Cardiac muscle cell (in vitro differentiated cells and primary cell): ENCODE measurements at regions not wholly inside any gene's neighbourhood (a gene's known extent, or its start where the extent isn't known, plus 50 kb on each side); places are given as distances from the start of the nearest gene placed in this dataset.
"Not testable (repeated sequence)": the region's sequence is repeated elsewhere in the genome, so short reads cannot be mapped to it uniquely, and the experiment has no call there.

Experiments used
- DNase-seq, 2 donors: peaks; one replicate each; pipeline versions ENCODE4 v3.0.0 to v3.0.0-alpha.2; 2010 to 2017; ENCODE audit warnings: low read depth in 1 of 2, low spot score in 1 of 2
- H3K27ac ChIP-seq: fragments of 200-600 bp; sonication (generic); 2 replicates; pipeline ENCODE4 v1.5.1; 2016
- H3K27me3 ChIP-seq: fragments of 200-600 bp; sonication (generic); 2 replicates; pipeline ENCODE4 v1.6.0; 2016; ENCODE audit warnings: control low read depth
- H3K36me3 ChIP-seq: fragments of 200-600 bp; sonication (generic); 2 replicates; pipeline ENCODE4 v1.5.1; 2016; ENCODE audit warnings: control low read depth
- H3K4me1 ChIP-seq: fragments of 200-600 bp; sonication (generic); 2 replicates; pipeline ENCODE4 v1.8.1; 2017; ENCODE audit warnings: low read depth, mild to moderate bottlenecking, mixed run types
- H3K4me3 ChIP-seq: fragments of 200-600 bp; sonication (generic); 2 replicates; pipeline ENCODE4 v1.5.1; 2016; ENCODE audit warnings: mild to moderate bottlenecking
- H3K9me3 ChIP-seq: fragments of 200-600 bp; sonication (generic); 2 replicates; pipeline ENCODE4 v1.5.1; 2017; ENCODE audit warnings: low read depth, mild to moderate bottlenecking, control low read depth
- TF ChIP-seq, protein P1 (sequence below): IDR thresholded peaks from 2 replicates; pipeline ENCODE4 v1.5.1; 2012; ENCODE audit warnings: low read depth, mild to moderate bottlenecking, low read length

- no peaks in the 10 kb centered on the region for H3K27me3 ChIP-seq
- DNase-seq: no peak
- H3K4me3 ChIP-seq: no peak overlapping the region
- no peaks in the 10 kb centered on the region for H3K4me1 ChIP-seq
- no peak overlapping the region for H3K27ac ChIP-seq
- no peaks in the 10 kb centered on the region for H3K9me3 ChIP-seq
- TF ChIP-seq, protein P1, sequence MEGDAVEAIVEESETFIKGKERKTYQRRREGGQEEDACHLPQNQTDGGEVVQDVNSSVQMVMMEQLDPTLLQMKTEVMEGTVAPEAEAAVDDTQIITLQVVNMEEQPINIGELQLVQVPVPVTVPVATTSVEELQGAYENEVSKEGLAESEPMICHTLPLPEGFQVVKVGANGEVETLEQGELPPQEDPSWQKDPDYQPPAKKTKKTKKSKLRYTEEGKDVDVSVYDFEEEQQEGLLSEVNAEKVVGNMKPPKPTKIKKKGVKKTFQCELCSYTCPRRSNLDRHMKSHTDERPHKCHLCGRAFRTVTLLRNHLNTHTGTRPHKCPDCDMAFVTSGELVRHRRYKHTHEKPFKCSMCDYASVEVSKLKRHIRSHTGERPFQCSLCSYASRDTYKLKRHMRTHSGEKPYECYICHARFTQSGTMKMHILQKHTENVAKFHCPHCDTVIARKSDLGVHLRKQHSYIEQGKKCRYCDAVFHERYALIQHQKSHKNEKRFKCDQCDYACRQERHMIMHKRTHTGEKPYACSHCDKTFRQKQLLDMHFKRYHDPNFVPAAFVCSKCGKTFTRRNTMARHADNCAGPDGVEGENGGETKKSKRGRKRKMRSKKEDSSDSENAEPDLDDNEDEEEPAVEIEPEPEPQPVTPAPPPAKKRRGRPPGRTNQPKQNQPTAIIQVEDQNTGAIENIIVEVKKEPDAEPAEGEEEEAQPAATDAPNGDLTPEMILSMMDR: no peak
- no peaks in the 10 kb centered on the region for H3K36me3 ChIP-seq
Measured at GRCh38 chr9:24652181-24652580, 106.5 kb upstream of the IZUMO3 start.

DNA sequence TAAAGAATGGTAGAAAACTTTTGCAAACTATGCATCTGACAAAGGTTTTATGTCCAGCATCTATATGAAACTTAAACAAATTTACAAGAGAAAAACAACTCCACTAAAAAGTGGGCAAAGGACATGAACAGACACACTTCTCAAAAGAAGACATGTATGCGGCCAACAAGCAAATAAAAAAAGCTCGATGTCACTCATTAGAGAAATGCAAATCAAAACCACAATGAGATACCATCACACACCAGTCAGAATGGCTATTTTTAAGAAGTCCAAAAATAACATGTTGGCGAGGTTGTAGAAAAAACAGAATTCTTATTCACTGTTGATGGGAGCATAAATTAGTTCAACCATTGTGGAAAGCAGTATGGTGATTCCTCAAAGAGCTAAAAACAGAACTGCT lies 83.1 kb upstream of the IZUMO3 start:
- H3K27ac ChIP-seq, H3K4me1 ChIP-seq, DNase-seq, H3K27me3 ChIP-seq, H3K4me3 ChIP-seq, H3K9me3 ChIP-seq, H3K36me3 ChIP-seq: not testable (repeated sequence)

- H3K27ac ChIP-seq: no peak overlapping the region
- H3K27me3 ChIP-seq: no peaks in the 10 kb centered on the region
- no peaks in the 10 kb centered on the region for H3K9me3 ChIP-seq
- H3K4me3 ChIP-seq: no peak overlapping the region
- no peak for DNase-seq
- TF ChIP-seq, protein P1: no peak
- H3K4me1 ChIP-seq: no peaks in the 10 kb centered on the region
- no peaks in the 10 kb centered on the region for H3K36me3 ChIP-seq
Measured at GRCh38 chr9:24625097-24625496, 79.4 kb upstream of the IZUMO3 start.

- Histone ChIP-seq H3K27ac (no peak overlapping the region), H3K4me1 (no peaks in the 10 kb centered on the region), H3K36me3 (no peaks in the 10 kb centered on the region), H3K27me3 (no peaks in the 10 kb centered on the region), H3K9me3 (no peaks in the 10 kb centered on the region), H3K4me3 (no peak overlapping the region)
- TF ChIP-seq, protein P1: no peak
- no peak for DNase-seq
Measured at GRCh38 chr9:24624481-24624880, 78.8 kb upstream of the IZUMO3 start.

GRCh38 chr9:24620741-24621140 lies 75.0 kb upstream of the IZUMO3 start:
- no peak for DNase-seq
- Histone ChIP-seq H3K27ac (no peak overlapping the region), H3K4me1 (peaks cover 4% of the 10 kb centered on the region), H3K9me3 (no peaks in the 10 kb centered on the region), H3K36me3 (no peaks in the 10 kb centered on the region), H3K4me3 (no peak overlapping the region), H3K27me3 (no peaks in the 10 kb centered on the region)
- TF ChIP-seq, protein P1: no peak

GRCh38 chr9:24616863-24617262 lies 71.2 kb upstream of the IZUMO3 start:
- TF ChIP-seq, protein P1: no peak
- H3K4me1 ChIP-seq: peaks cover 22% of the 10 kb centered on the region
- no peaks in the 10 kb centered on the region for H3K9me3 ChIP-seq
- H3K27ac ChIP-seq: no peak overlapping the region
- H3K4me3 ChIP-seq: no peak overlapping the region
- no peaks in the 10 kb centered on the region for H3K36me3 ChIP-seq
- peak in 1 of 2 donors; percentile 69 for DNase-seq
- no peaks in the 10 kb centered on the region for H3K27me3 ChIP-seq
